ENCODE measurements at regions not wholly inside any gene's neighbourhood (a gene's known extent, or its start where the extent isn't known, plus 50 kb on each side); places are given as distances from the start of the nearest gene placed in this dataset.
A peak's percentile ranks its signal among the peaks of the same experiment; 100 is the strongest.

GRCh38 chr17:77381185-77381700 is 240.5 kb downstream of the SEC14L1 start:
- Histone ChIP-seq H3K9me3 (ENCODE audit: low read depth, low read length) (no peaks in the 10 kb centered on the region), H4K20me1 (ENCODE audit: insufficient read depth, low read length) (peaks cover 71% of the 10 kb centered on the region), H2AFZ (ENCODE audit: low read length) (no peak overlapping the region), H3K36me3 (ENCODE audit: insufficient read depth, low read length) (no peaks in the 10 kb centered on the region), H3K4me2 (ENCODE audit: insufficient read depth, low read length) (no peak overlapping the region), H3K4me1 (ENCODE audit: insufficient read depth, low read length) (peaks cover 69% of the 10 kb centered on the region), H3K27me3 (ENCODE audit: insufficient read depth, low read length) (no peaks in the 10 kb centered on the region), H3K4me3 (ENCODE audit: insufficient read depth, low read length) (no peak overlapping the region), H3K27ac (ENCODE audit: low read depth, low read length) (peak overlapping the region; percentile 28), H3K79me2 (ENCODE audit: insufficient read depth, low read length) (peaks cover 100% of the 10 kb centered on the region)
- no peak for TF ChIP-seq CTCF (IDR thresholded peaks at IDR 0.05; ENCODE audit: extremely low read depth, low read depth, low read length)
- peak; percentile 80 for DNase-seq (ENCODE audit: insufficient read length, low spot score, missing footprints)

GRCh38 chr17:77381731-77382130 is 241.0 kb downstream of the SEC14L1 start:
- H2AFZ ChIP-seq (ENCODE audit: low read length), result no peak overlapping the region
- H3K4me3 ChIP-seq (ENCODE audit: insufficient read depth, low read length), result no peak overlapping the region
- H3K4me1 ChIP-seq (ENCODE audit: insufficient read depth, low read length), result peaks cover 69% of the 10 kb centered on the region
- H3K27ac ChIP-seq (ENCODE audit: low read depth, low read length), result no peak overlapping the region
- no peaks in the 10 kb centered on the region for H3K9me3 ChIP-seq (ENCODE audit: low read depth, low read length)
- peaks cover 100% of the 10 kb centered on the region for H3K79me2 ChIP-seq (ENCODE audit: insufficient read depth, low read length)
- no peak for TF ChIP-seq CTCF (IDR thresholded peaks at IDR 0.05; ENCODE audit: extremely low read depth, low read depth, low read length)
- DNase-seq (ENCODE audit: insufficient read length, low spot score, missing footprints), result peak; percentile 53
- no peaks in the 10 kb centered on the region for H3K36me3 ChIP-seq (ENCODE audit: insufficient read depth, low read length)
- peaks cover 66% of the 10 kb centered on the region for H4K20me1 ChIP-seq (ENCODE audit: insufficient read depth, low read length)
- H3K4me2 ChIP-seq (ENCODE audit: insufficient read depth, low read length), result no peak overlapping the region
- H3K27me3 ChIP-seq (ENCODE audit: insufficient read depth, low read length), result no peaks in the 10 kb centered on the region

GRCh38 chr17:77382356-77382911 is 241.7 kb downstream of the SEC14L1 start:
- TF ChIP-seq CTCF (IDR thresholded peaks at IDR 0.05; ENCODE audit: extremely low read depth, low read depth, low read length), result no peak
- H3K4me3 ChIP-seq (ENCODE audit: insufficient read depth, low read length), result no peak overlapping the region
- peaks cover 64% of the 10 kb centered on the region for H3K4me1 ChIP-seq (ENCODE audit: insufficient read depth, low read length)
- no peaks in the 10 kb centered on the region for H3K9me3 ChIP-seq (ENCODE audit: low read depth, low read length)
- no peak overlapping the region for H3K4me2 ChIP-seq (ENCODE audit: insufficient read depth, low read length)
- peak; percentile 67 for DNase-seq (ENCODE audit: insufficient read length, low spot score, missing footprints)
- H3K27me3 ChIP-seq (ENCODE audit: insufficient read depth, low read length), result no peaks in the 10 kb centered on the region
- peaks cover 59% of the 10 kb centered on the region for H4K20me1 ChIP-seq (ENCODE audit: insufficient read depth, low read length)
- H2AFZ ChIP-seq (ENCODE audit: low read length), result no peak overlapping the region
- no peaks in the 10 kb centered on the region for H3K36me3 ChIP-seq (ENCODE audit: insufficient read depth, low read length)
- peaks cover 100% of the 10 kb centered on the region for H3K79me2 ChIP-seq (ENCODE audit: insufficient read depth, low read length)
- no peak overlapping the region for H3K27ac ChIP-seq (ENCODE audit: low read depth, low read length)

- peak overlapping the region; percentile 2 for H3K27ac ChIP-seq (ENCODE audit: low read depth, low read length)
- TF ChIP-seq CTCF (IDR thresholded peaks at IDR 0.05; ENCODE audit: extremely low read depth, low read depth, low read length), result no peak
- no peak overlapping the region for H2AFZ ChIP-seq (ENCODE audit: low read length)
- H3K4me1 ChIP-seq (ENCODE audit: insufficient read depth, low read length), result peaks cover 61% of the 10 kb centered on the region
- H3K9me3 ChIP-seq (ENCODE audit: low read depth, low read length), result no peaks in the 10 kb centered on the region
- H3K4me3 ChIP-seq (ENCODE audit: insufficient read depth, low read length), result no peak overlapping the region
- H3K4me2 ChIP-seq (ENCODE audit: insufficient read depth, low read length), result no peak overlapping the region
- peaks cover 53% of the 10 kb centered on the region for H4K20me1 ChIP-seq (ENCODE audit: insufficient read depth, low read length)
- peak; percentile 91 for DNase-seq (ENCODE audit: insufficient read length, low spot score, missing footprints)
- H3K79me2 ChIP-seq (ENCODE audit: insufficient read depth, low read length), result peaks cover 99% of the 10 kb centered on the region
- no peaks in the 10 kb centered on the region for H3K36me3 ChIP-seq (ENCODE audit: insufficient read depth, low read length)
- no peaks in the 10 kb centered on the region for H3K27me3 ChIP-seq (ENCODE audit: insufficient read depth, low read length)
These were observed 242.3 kb downstream of the SEC14L1 start for GRCh38 chr17:77382966-77383612.
